Esophagus mucosa (tissue), 1 donor: ENCODE measurements at regions not wholly inside any gene's neighbourhood (a gene's known extent, or its start where the extent isn't known, plus 50 kb on each side); places are given as distances from the start of the nearest gene placed in this dataset.

Experiments
- ATAC-seq: fragments of 200-7000 bp; cut with Tn5 transposase; one replicate; pipeline ENCODE4 v1.9.1; 2020
- donor health status: DM: yes; HTN: yes; CAD: no.

DNA sequence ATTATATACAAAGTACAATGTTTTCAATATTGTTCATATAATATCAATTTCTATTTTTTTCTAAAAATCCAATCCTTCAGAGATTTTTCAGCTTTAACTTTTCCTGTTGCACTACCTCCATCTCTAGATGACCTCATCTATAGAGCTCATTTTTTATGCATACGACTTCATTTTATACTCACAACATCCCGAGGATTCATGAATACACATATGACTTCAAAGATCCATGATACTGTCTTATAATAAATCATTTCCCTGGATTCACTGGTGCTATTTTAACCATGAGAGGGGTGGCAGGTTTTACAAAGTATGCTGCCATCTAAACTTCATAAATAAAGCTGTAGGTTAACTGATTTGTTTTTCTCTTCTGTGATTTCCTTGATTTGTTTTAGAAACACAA lies 694.6 kb downstream of the EPHA4 start:
- ATAC-seq, result no peak

GRCh38 chr2:220877897-220878296 lies 694.2 kb downstream of the EPHA4 start:
- ATAC-seq, result no peak

- ATAC-seq, result peak; percentile 51
Measured at GRCh38 chr2:220880623-220881596, 691.2 kb downstream of the EPHA4 start.

- no peak for ATAC-seq
Measured at GRCh38 chr2:220882507-220882906, 689.6 kb downstream of the EPHA4 start.

DNA sequence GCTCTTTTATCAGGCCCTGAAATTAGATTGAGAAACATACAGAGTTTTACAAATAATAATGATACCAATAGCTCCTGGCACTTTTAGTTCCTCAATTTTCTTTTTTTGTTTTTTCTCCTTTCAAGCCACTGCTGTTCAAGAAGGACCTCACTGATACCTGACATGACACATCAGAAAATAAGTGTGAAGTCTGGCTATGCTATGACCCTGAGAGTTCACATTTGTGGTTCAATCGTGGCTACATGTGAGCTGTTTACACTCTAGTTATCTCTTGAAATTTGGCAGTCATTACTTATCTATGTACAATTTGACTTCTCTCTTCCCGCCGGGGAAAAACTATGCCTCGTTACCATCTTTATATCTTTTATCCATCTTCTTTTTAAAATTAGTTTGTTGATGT lies 686.5 kb downstream of the EPHA4 start:
- no peak for ATAC-seq

- no peak for ATAC-seq
Measured at GRCh38 chr2:220887271-220887870, 684.7 kb downstream of the EPHA4 start.

DNA sequence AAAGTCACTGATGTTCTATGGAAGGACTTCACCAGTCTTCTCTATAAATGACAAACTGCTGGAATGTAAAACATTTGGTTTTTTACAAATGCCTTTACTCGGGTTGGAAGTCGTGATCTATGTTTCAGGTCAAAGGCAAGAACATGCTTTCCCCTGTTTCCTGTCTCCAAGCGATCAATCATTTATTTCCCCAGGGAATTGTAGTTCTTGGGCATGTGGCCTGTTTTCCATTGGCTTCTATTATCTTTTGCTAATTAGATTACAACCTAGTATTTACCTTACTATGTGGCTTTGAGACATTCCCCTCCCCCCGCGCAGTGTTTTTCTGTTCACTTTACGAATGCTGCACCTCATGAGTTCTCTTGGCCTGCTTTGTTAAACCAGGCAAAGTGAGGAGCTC lies 684.2 kb downstream of the EPHA4 start:
- ATAC-seq, result no peak

- ATAC-seq, result no peak
Measured at GRCh38 chr2:220890931-220891330, 681.2 kb downstream of the EPHA4 start.

- peak; percentile 42 for ATAC-seq
Measured at GRCh38 chr2:220891405-220891804, 680.7 kb downstream of the EPHA4 start.

DNA sequence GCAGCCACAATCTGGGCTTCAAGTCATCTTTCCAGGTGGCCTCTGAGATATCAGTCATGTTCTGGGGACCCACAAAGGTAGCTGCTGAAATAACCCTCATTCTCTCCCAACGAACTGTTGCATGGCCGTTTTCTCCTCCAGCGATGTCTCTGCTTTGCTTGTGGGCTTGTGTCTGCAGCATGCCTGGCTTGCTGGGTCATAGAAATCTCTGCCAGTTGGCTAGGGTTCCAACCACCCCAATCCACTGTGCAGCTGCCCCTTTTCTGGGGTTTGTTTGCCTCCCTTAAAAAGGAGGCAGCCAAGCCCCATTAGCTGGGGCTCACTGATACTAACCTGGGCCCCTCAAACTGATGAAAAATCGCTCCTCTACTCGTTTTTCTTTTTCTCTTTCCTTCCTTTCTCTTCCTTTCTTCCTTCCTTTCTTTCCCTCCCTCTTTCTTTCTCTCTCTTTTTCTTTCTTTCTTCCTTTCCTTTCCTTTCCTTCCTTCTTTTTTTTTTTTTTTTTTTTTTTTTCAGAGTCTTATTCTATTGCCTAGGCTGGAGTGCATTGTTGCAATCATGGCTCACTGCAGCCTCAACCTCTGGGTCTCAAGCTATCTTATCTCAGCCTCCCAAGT lies 680.0 kb downstream of the EPHA4 start:
- ATAC-seq, result no peak

DNA sequence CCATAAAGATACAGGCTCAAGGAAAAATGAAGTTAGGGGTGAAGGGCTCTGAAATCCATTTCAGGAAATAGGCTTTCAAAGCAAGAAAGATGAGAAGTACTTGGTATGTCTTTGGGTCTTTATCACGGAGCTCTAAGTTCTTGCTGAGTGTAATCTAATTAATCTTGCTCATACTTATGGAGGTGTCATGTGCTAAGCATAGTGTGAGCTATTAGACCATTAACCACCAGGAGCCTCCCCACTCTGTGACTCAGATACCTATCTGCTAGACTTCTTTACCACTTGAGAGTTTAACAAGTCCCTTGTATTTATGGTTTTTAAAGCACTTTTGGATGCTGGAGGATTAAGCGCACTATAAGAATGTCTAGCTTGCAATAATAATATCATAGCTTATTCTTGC lies 678.7 kb downstream of the EPHA4 start:
- ATAC-seq, result no peak

DNA sequence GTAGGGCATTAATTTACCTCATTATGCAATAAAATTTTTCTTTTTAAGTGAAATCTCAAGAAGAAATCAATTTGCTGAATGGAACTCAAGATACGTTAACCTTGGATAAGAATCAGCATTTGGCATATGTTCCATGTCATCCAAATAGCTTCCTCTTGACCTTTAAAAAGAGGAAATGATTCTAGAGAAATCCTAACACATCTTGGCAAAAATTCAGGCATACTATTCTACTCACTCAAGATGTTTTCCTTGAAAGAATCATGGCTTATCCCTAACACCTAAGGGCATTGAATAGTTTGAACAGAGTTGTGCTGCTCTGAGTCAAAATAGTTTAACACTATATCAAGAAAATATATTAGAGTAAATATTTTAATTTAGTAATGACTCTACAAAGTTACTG lies 678.0 kb downstream of the EPHA4 start:
- ATAC-seq, result no peak

- ATAC-seq, result no peak
Measured at GRCh38 chr2:220899492-220899891, 672.6 kb downstream of the EPHA4 start.

DNA sequence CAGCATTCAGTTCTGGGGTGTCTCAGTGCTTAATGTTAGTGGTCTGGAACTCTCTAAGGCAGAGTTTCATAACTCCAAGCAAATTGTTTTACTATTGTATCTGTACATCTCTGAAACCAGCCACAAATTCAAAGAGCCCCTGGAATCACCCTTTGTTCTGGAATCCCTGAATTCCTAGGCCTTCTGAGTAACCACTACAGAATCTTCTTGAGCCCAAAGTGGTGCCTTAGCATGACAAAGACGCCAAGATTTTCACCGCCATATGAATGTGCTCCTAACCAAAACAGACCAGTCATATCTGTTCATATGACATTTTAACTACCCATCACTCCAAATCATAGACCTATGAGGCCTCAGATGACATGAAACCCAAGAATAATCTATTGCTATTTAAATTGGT lies 668.1 kb downstream of the EPHA4 start:
- ATAC-seq, result no peak

DNA sequence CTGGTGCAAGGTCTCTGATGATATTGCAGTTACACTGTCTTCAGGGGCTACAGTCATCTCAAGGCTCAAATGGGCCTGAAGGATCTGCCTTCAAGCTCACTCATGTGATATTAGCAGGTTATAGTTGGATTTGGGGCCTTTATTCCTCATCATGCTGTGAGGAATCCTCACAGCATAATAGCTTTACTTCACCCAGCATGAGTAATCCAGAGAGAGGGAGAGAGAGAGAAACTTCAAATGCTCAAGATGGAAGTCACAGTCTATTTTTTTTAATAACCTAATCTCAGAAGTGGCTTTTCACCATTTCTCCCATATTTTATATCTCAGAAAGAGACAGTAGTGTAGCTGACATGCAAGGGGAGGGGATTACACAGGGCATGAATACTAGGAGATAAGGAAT lies 658.7 kb downstream of the EPHA4 start:
- ATAC-seq, result no peak

DNA sequence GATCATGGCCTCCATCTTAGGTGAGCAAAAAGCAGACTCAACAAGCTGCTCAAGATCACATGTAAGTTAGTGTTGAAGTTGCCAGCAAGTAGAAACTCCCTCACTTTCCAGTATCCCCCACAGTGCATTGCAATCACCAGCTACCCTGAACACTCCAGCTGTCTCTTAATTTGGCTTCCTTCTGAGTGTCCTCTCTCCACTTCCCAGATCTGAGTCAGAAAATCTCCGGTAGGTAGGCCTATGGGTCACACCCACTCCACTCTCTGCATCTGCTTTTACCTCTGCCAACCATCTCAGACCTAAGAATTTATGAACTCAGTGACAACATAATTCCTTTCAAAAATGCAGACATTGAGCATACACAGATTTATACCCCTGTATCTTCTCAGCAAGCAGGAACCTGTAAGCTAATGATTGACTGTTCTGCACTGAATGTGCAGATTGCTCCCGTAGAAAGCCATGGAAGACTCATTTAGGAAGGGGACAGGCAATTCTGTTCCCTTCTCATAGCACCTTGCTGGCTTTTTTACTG lies 656.9 kb downstream of the EPHA4 start:
- peak; percentile 45 for ATAC-seq

- ATAC-seq, result no peak
Measured at GRCh38 chr2:220916931-220917330, 655.2 kb downstream of the EPHA4 start.

- ATAC-seq, result no peak
Measured at GRCh38 chr2:220930271-220931076, 641.6 kb downstream of the EPHA4 start.

DNA sequence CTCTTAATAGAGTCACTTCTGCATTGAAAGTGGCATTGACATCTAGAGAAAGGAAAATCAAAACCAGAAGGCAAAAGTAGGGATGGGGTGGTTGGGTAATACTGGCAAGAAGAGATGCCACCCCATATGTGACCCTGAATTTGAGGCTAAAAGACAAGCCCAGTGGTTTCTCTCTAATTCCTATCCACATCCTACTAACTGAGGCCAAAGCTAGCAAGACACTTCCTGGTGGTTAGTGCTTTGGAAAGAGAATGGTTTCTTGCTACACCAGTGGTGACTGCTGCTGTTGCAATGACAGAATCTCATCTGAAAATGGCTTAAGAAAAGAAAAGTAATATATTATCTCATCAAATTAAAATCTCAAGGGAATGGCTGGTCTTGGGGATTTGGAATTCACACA lies 640.6 kb downstream of the EPHA4 start:
- ATAC-seq, result no peak

DNA sequence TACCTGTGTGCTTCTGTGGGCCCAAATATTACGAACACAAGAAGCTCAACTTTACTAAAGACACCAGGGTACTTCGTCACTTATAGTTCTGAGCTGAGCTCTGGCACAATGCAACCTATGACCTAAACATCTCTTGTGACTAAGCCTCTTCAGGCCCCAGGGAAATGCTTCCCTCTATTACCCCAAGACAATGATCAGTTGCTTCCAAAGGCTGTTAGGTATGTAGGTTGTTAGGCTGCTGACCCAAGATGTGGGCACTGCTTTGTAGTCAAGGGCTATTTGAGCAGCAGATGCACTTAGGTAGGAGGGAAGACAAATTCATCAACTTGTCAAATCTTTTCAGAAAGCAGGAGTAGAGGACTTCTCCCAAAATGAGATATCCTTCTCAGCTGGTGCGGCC lies 640.1 kb downstream of the EPHA4 start:
- ATAC-seq, result no peak

DNA sequence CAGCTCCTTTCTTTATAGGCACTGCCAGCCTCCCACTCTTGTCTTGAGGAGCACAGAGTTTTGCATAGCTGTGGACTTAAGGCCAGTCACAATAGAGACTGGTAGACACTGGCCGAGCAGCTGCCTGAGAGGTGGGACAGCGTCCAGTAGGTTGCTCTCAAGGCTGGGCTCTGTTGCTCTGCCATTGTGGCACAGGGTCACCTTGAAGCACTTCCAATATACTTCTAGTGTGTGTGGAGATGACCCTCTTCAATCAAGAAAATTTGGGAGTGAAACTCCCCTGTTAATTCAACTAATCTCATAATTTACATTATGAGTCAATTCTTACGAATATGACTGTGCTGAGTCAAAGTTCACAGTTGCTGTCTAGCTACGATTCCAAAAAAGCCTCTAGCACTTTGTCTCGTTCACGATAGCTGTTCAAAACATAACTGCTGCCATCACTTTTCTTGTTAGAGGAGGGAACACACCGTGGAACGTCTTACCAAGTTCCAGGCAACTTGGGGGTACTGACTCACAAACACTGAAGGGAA lies 636.2 kb downstream of the EPHA4 start:
- no peak for ATAC-seq

DNA sequence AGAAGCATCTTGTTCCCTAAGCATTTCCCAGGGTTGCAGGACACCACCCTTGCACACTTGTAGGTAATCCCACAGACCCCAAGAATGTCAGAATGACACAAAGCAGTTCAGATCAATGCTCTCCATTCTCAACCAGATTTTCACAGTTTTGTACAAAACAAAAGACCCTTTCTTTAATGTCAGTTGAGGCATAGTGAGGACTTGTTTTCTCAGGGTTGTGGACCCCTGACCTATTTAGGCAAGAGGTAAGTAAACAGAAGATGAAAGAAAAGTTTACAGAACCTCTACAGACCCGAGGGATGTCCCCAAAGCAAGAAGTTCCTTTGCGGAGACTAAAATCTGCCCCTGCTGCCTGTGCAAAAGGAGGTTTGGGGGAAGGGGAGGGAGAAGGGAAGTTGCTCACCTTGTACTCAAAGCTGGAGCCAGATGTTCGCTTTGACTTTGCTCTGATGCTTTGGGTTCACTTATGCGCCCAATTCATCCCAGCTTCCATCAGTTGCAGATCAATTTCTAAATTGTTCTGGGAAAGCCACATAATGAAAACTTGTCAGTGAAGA lies 635.4 kb downstream of the EPHA4 start:
- no peak for ATAC-seq
